SU-DHL-6 (cell line): ENCODE measurements at regions not wholly inside any gene's neighbourhood (a gene's known extent, or its start where the extent isn't known, plus 50 kb on each side); places are given as distances from the start of the nearest gene placed in this dataset.

ENCODE experiments used
- H2AFZ ChIP-seq: fragments of 200-600 bp; sonication (generic); 2 replicates; pipeline ENCODE4 v1.6.1; 2014; ENCODE audit warnings: low read depth, mild to moderate bottlenecking, moderate library complexity, mixed read lengths, antibody characterized with exemption, low read length; ENCODE audit not compliant: severe bottlenecking
- H3F3A ChIP-seq: fragments of 200-600 bp; shearing (Covaris generic); 2 replicates; pipeline ENCODE4 v1.6.0; 2016; ENCODE audit warnings: antibody characterized with exemption, mild to moderate bottlenecking; ENCODE audit not compliant: insufficient read depth
- H3K27ac ChIP-seq: fragments of 200-600 bp; sonication (generic); 2 replicates; pipeline ENCODE4 v1.5.1; 2016; ENCODE audit warnings: low read depth, mild to moderate bottlenecking, low read length, moderate library complexity, mixed read lengths
- H3K27me3 ChIP-seq: fragments of 200-600 bp; sonication (generic), shearing (Covaris generic); 2 replicates; pipeline ENCODE4 v1.6.0; 2014; ENCODE audit warnings: mild to moderate bottlenecking, low read length
- H3K36me3 ChIP-seq: fragments of 200-600 bp; sonication (generic); 2 replicates; pipeline ENCODE4 v1.6.1; 2014; ENCODE audit warnings: mild to moderate bottlenecking, low read length, mixed read lengths
- H3K4me2 ChIP-seq: fragments of 300-600, 200-600 bp; shearing (Covaris generic), sonication (generic); 2 replicates; pipeline ENCODE4 v1.6.0; 2014; ENCODE audit warnings: low read length, low read depth, mild to moderate bottlenecking; ENCODE audit not compliant: poor library complexity, severe bottlenecking
- H3K4me3 ChIP-seq: fragments of 200-600 bp; sonication (generic); 2 replicates; pipeline ENCODE4 v1.5.1; 2014; ENCODE audit warnings: antibody characterized with exemption, low read length, mild to moderate bottlenecking, mixed read lengths; ENCODE audit not compliant: insufficient read depth, poor library complexity, severe bottlenecking
- H3K79me2 ChIP-seq: fragments of 200-600 bp; sonication (generic); 2 replicates; pipeline ENCODE4 v1.6.1; 2014; ENCODE audit warnings: mild to moderate bottlenecking, low read length, moderate library complexity; ENCODE audit not compliant: insufficient read depth
- H3K9ac ChIP-seq: fragments of 200-600 bp; sonication (generic); 2 replicates; pipeline ENCODE4 v1.7.0; 2014; ENCODE audit warnings: mild to moderate bottlenecking, low read length
- H3K9me2 ChIP-seq: fragments of 200-600 bp; sonication (generic); replicated peaks from 2 replicates; pipeline ENCODE4 v1.6.1; 2014; ENCODE audit warnings: low read length; ENCODE audit not compliant: insufficient read depth
- H3K9me3 ChIP-seq: fragments of 200-600 bp; sonication (generic); 2 replicates; pipeline ENCODE4 v1.6.1; 2014; ENCODE audit warnings: low read length, mixed read lengths; ENCODE audit not compliant: insufficient read depth
- H4K20me1 ChIP-seq: fragments of 200-600 bp; sonication (generic); 2 replicates; pipeline ENCODE4 v1.6.1; 2014; ENCODE audit warnings: low read depth, mild to moderate bottlenecking, antibody characterized with exemption, low read length, moderate library complexity, mixed read lengths
- CTCF ChIP-seq: fragments of 200-600 bp; sonication (generic); IDR thresholded peaks from one replicate; pipeline ENCODE4 v1.5.1; 2017; ENCODE audit warnings: antibody characterized with exemption, mild to moderate bottlenecking, low read length, moderate library complexity; ENCODE audit not compliant: insufficient read depth, poor library complexity, severe bottlenecking
- EZH2phosphoT487 ChIP-seq: fragments of 200-600 bp; sonication (generic), shearing (Covaris generic); conservative IDR thresholded peaks from 2 replicates; pipeline ENCODE4 v1.6.1; 2018; ENCODE audit warnings: mild to moderate bottlenecking, antibody characterized with exemption, low read length, moderate library complexity, mixed read lengths

- no peaks in the 10 kb centered on the region for H3K27me3 ChIP-seq
- no peaks in the 10 kb centered on the region for H3K9me2 ChIP-seq
- H3F3A ChIP-seq = no peaks in the 10 kb centered on the region
- H3K36me3 ChIP-seq = no peaks in the 10 kb centered on the region
- H3K9ac ChIP-seq = no peak overlapping the region
- no peak for TF ChIP-seq EZH2phosphoT487
- TF ChIP-seq CTCF = no peak
- no peak overlapping the region for H3K27ac ChIP-seq
- H3K79me2 ChIP-seq = no peaks in the 10 kb centered on the region
- no peak overlapping the region for H3K4me2 ChIP-seq
- no peak overlapping the region for H3K4me3 ChIP-seq
- no peaks in the 10 kb centered on the region for H4K20me1 ChIP-seq
- H2AFZ ChIP-seq = no peak overlapping the region
- H3K9me3 ChIP-seq = no peaks in the 10 kb centered on the region
Observed at GRCh38 chr12:13433768-13434167, 237.2 kb downstream of the EMP1 start.

- no peak overlapping the region for H3K4me2 ChIP-seq
- H2AFZ ChIP-seq = no peak overlapping the region
- H3K9me3 ChIP-seq = no peaks in the 10 kb centered on the region
- no peaks in the 10 kb centered on the region for H3K79me2 ChIP-seq
- no peak overlapping the region for H3K27ac ChIP-seq
- TF ChIP-seq CTCF = no peak
- TF ChIP-seq EZH2phosphoT487 = no peak
- no peak overlapping the region for H3K9ac ChIP-seq
- no peaks in the 10 kb centered on the region for H3K9me2 ChIP-seq
- H3K27me3 ChIP-seq = no peaks in the 10 kb centered on the region
- no peaks in the 10 kb centered on the region for H4K20me1 ChIP-seq
- no peak overlapping the region for H3K4me3 ChIP-seq
- H3K36me3 ChIP-seq = no peaks in the 10 kb centered on the region
- H3F3A ChIP-seq = no peaks in the 10 kb centered on the region
Observed at GRCh38 chr12:13431041-13431440, 234.5 kb downstream of the EMP1 start.

- Histone ChIP-seq H3K79me2 (no peaks in the 10 kb centered on the region), H3K4me3 (no peak overlapping the region), H4K20me1 (no peaks in the 10 kb centered on the region)
Observed at GRCh38 chr12:13428538-13429265, 232.2 kb downstream of the EMP1 start.

More at GRCh38 chr12:13428538-13429265, 232.2 kb downstream of the EMP1 start:
- Histone ChIP-seq H3K9me3 (no peaks in the 10 kb centered on the region), H3K27me3 (no peaks in the 10 kb centered on the region), H3K4me2 (no peak overlapping the region), H2AFZ (no peak overlapping the region), H3F3A (no peaks in the 10 kb centered on the region), H3K9me2 (no peaks in the 10 kb centered on the region), H3K36me3 (no peaks in the 10 kb centered on the region), H3K27ac (no peak overlapping the region), H3K9ac (no peak overlapping the region)
- TF ChIP-seq CTCF (no peak), EZH2phosphoT487 (no peak)
